GM23338 (cell line): ENCODE measurements at regions not wholly inside any gene's neighbourhood (a gene's known extent, or its start where the extent isn't known, plus 50 kb on each side); places are given as distances from the start of the nearest gene placed in this dataset.
A peak's percentile ranks its signal among the peaks of the same experiment; 100 is the strongest.

ENCODE experiments used
- ATAC-seq: fragments of 200-7000 bp; cut with Tn5 transposase; 3 replicates; pipeline ENCODE4 v1.9.1; 2020
- DNase-seq: peaks from one replicate; pipeline ENCODE4 v3.0.0-alpha.2; 2015; ENCODE audit warnings: low spot score
- H2AFZ ChIP-seq: fragments of 200-600 bp; sonication (generic); 2 replicates; pipeline ENCODE4 v1.8.0; 2016; ENCODE audit warnings: antibody characterized with exemption, mild to moderate bottlenecking, moderate library complexity
- H3F3A ChIP-seq: fragments of 200-600 bp; sonication (generic); replicated peaks from 2 replicates; pipeline ENCODE4 v1.8.0; 2017; ENCODE audit warnings: antibody characterized with exemption, mixed run types, low read depth
- H3K27ac ChIP-seq: fragments of 200-600 bp; sonication (generic); 2 replicates; pipeline ENCODE4 v1.6.1; 2016; ENCODE audit warnings: low read depth
- H3K27me3 ChIP-seq: fragments of 200-600 bp; sonication (generic); 2 replicates; pipeline ENCODE4 v1.8.0; 2016; ENCODE audit warnings: mild to moderate bottlenecking, mixed run types, moderate library complexity; ENCODE audit not compliant: insufficient read depth
- H3K36me3 ChIP-seq: fragments of 200-600 bp; sonication (generic); 2 replicates; pipeline ENCODE4 v1.8.0; 2016; ENCODE audit warnings: mild to moderate bottlenecking; ENCODE audit not compliant: insufficient read depth
- H3K4me1 ChIP-seq: fragments of 200-600 bp; sonication (generic); 2 replicates; pipeline ENCODE4 v1.8.0; 2016; ENCODE audit warnings: mild to moderate bottlenecking, moderate library complexity; ENCODE audit not compliant: insufficient read depth
- H3K4me2 ChIP-seq: fragments of 200-600 bp; sonication (generic); 2 replicates; pipeline ENCODE4 v1.7.1; 2017; ENCODE audit warnings: mixed run types
- H3K4me3 ChIP-seq: fragments of 200-600 bp; sonication (generic); 2 replicates; pipeline ENCODE4 v1.6.1; 2016; ENCODE audit warnings: mixed run types
- H3K79me2 ChIP-seq: fragments of 200-600 bp; sonication (generic); replicated peaks from 2 replicates; pipeline ENCODE4 v1.8.0; 2017; ENCODE audit warnings: mild to moderate bottlenecking; ENCODE audit not compliant: insufficient read depth
- H3K9me2 ChIP-seq: fragments of 200-600 bp; sonication (generic); 2 replicates; pipeline ENCODE4 v1.8.0; 2017; ENCODE audit not compliant: insufficient read depth
- H4K20me1 ChIP-seq: fragments of 200-600 bp; sonication (generic); replicated peaks from 2 replicates; pipeline ENCODE4 v1.8.0; 2017; ENCODE audit warnings: mild to moderate bottlenecking; ENCODE audit not compliant: insufficient read depth
- H3K27ac Mint-ChIP-seq: 2 replicates; pipeline ENCODE4 v1.8.0; 2020; ENCODE audit warnings: inconsistent platforms, mild to moderate bottlenecking, moderate library complexity, mixed read lengths
- H3K27me3 Mint-ChIP-seq: 3 replicates; pipeline ENCODE4 v1.8.0; 2022; ENCODE audit warnings: low read depth, mild to moderate bottlenecking, moderate library complexity, mixed read lengths, inconsistent platforms; ENCODE audit not compliant: insufficient read depth, poor library complexity
- H3K36me3 Mint-ChIP-seq: 3 replicates; pipeline ENCODE4 v1.8.0; 2021; ENCODE audit warnings: low read depth, mild to moderate bottlenecking, inconsistent platforms, moderate library complexity, mixed read lengths
- H3K4me1 Mint-ChIP-seq: 3 replicates; pipeline ENCODE4 v1.8.0; 2020; ENCODE audit warnings: mild to moderate bottlenecking, inconsistent platforms, mixed read lengths
- H3K4me3 Mint-ChIP-seq: 3 replicates; pipeline ENCODE4 v1.8.0; 2021; ENCODE audit warnings: moderate library complexity, mild to moderate bottlenecking, inconsistent platforms, mixed read lengths
- H3K9me3 Mint-ChIP-seq: 3 replicates; pipeline ENCODE4 v1.8.0; 2020; ENCODE audit warnings: moderate library complexity, mild to moderate bottlenecking, inconsistent platforms, mixed read lengths
- ETS1 ChIP-seq: IDR thresholded peaks from 2 replicates; pipeline ENCODE4 v1.6.1; 2016; ENCODE audit warnings: antibody characterized with exemption
- POLR2AphosphoS5 ChIP-seq: IDR thresholded peaks from 2 replicates; pipeline ENCODE4 v1.6.1; 2016; ENCODE audit warnings: antibody characterized with exemption, low read depth
- STAT1 ChIP-seq: IDR thresholded peaks from one replicate; pipeline ENCODE4 v1.6.1; 2016; ENCODE audit warnings: antibody characterized with exemption; ENCODE audit not compliant: unreplicated experiment
- ZNF114 ChIP-seq: fragments of 250-450 bp; sonication (Bioruptor Pico); IDR thresholded peaks from 2 replicates; pipeline ENCODE4 v1.5.0; 2020; ENCODE audit warnings: mild to moderate bottlenecking, moderate library complexity
- ZNF462 ChIP-seq: fragments of 250-450 bp; sonication (Bioruptor Pico); IDR thresholded peaks from 2 replicates; pipeline ENCODE4 v1.5.0; 2020; ENCODE audit warnings: mild to moderate bottlenecking, moderate library complexity
- TF ChIP-seq, protein P1 (sequence below), 2 experiments: fragments of 200-600 bp in 1 of 2; sonication (generic) in 1 of 2; conservative IDR thresholded peaks; 2 replicates each; pipeline versions ENCODE4 v1.5.1 to v1.6.1; 2016 to 2017; ENCODE audit warnings: antibody characterized with exemption in 2 of 2, low read depth in 2 of 2, mild to moderate bottlenecking in 2 of 2, moderate library complexity in 1 of 2

DNA sequence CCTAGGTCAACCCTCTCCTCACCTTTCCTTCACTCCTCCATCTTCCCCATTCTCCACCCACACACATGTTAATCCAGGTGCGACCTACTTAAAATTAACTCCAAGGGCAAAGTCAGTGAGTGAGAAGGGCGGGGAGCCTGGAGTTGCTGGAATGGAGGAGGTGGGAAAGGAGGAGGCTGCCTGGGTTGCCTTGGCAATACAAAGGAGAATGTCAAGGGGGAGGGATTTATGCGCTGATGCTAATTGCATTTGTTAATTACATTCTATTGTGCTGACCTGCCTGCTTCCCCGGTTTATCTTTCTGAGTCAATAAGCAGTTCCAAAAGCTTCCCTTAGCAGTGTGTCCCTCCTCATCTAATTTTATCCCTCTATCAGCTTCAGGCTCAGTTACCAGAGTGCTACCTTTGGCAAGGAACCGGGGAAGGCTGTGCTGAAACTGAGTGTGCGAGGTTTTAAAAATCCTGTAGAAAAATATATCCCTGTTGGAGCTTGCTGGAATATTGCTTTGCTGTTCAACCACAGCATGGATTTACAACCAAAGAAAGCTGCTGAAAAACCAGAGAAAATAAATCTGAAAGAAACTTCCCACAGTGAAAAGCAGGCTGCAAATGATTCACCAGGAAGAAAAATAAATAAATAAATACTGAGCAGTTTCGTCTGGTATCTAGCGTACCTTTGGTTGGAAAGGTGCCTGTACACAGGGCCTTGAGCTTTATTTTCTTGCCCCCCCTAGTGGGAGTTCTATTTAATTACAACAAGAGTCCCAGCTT is 113.2 kb upstream of the DGKB start:
- Histone ChIP-seq H3K4me1 (peaks cover 19% of the 10 kb centered on the region), H3F3A (no peaks in the 10 kb centered on the region), H3K9me2 (0 out of 2 replicates have a peak, but pooled peaks cover 3% of the 10 kb centered on the region), H3K36me3 (no peaks in the 10 kb centered on the region), H3K4me2 (peak overlapping the region; percentile 69), H4K20me1 (no peaks in the 10 kb centered on the region), H3K4me3 (peak overlapping the region; percentile 42), H3K27me3 (no peaks in the 10 kb centered on the region), H3K79me2 (no peaks in the 10 kb centered on the region), H2AFZ (no peak overlapping the region), H3K27ac (peak overlapping the region; percentile 91)
- H3K36me3 Mint-ChIP-seq = peaks cover 17% of the 10 kb centered on the region; the same call in 2 of the 3 replicates
- no peaks in the 10 kb centered on the region; the same call in 2 of the 3 replicates for H3K9me3 Mint-ChIP-seq
- H3K4me1 Mint-ChIP-seq = peaks cover 33% of the 10 kb centered on the region
- DNase-seq (peak; percentile 91), ATAC-seq (peak; percentile 94)
- no peaks in the 10 kb centered on the region for H3K27me3 Mint-ChIP-seq
- H3K27ac Mint-ChIP-seq = peak overlapping the region; percentile 92
- peak overlapping the region; percentile 67 for H3K4me3 Mint-ChIP-seq
- TF ChIP-seq STAT1 (no peak), POLR2AphosphoS5 (0 out of 2 replicates have a peak, but pooled peaks have one; percentile 42), ETS1 (no peak)
- TF ChIP-seq, protein P1, sequence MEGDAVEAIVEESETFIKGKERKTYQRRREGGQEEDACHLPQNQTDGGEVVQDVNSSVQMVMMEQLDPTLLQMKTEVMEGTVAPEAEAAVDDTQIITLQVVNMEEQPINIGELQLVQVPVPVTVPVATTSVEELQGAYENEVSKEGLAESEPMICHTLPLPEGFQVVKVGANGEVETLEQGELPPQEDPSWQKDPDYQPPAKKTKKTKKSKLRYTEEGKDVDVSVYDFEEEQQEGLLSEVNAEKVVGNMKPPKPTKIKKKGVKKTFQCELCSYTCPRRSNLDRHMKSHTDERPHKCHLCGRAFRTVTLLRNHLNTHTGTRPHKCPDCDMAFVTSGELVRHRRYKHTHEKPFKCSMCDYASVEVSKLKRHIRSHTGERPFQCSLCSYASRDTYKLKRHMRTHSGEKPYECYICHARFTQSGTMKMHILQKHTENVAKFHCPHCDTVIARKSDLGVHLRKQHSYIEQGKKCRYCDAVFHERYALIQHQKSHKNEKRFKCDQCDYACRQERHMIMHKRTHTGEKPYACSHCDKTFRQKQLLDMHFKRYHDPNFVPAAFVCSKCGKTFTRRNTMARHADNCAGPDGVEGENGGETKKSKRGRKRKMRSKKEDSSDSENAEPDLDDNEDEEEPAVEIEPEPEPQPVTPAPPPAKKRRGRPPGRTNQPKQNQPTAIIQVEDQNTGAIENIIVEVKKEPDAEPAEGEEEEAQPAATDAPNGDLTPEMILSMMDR (conservative IDR thresholded peaks at IDR 0.05; ENCODE audit: low read depth in 2 of 2) = peak; percentile 66 to 78

DNA sequence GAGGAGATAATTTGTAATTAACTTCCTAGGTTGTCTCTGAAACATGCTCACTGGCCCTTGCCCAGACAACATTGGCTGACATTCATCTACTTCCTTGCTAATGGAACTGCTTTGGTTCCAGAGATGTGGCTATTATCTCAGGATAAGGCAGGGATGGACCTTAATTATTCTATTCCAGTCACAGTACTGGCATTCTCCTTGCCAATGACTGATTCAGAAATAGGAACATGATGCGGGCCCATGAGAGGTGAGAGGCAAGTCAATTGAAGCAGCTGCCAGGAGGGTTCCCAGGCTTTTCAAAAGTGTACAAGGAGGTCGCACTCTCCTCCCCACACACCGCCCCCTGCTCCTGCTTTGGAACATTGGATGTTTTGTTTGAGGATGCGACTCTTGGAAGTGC is 109.6 kb upstream of the DGKB start:
- ATAC-seq (no peak), DNase-seq (no peak)
- Mint-ChIP-seq H3K9me3 (no peaks in the 10 kb centered on the region), H3K27ac (no peak overlapping the region; the same call in 1 of the 2 replicates), H3K4me3 (no peak overlapping the region), H3K36me3 (peaks cover 5% of the 10 kb centered on the region; the same call in 2 of the 3 replicates), H3K4me1 (peaks cover 31% of the 10 kb centered on the region), H3K27me3 (no peaks in the 10 kb centered on the region)
- TF ChIP-seq ZNF114 (CRISPR knock-in tag) = no peak
- H3K4me1 ChIP-seq = peaks cover 17% of the 10 kb centered on the region
- H2AFZ ChIP-seq = peak overlapping the region; percentile 63; the same call in 1 of the 2 replicates
- H3K4me3 ChIP-seq = no peak overlapping the region
- H4K20me1 ChIP-seq = no peaks in the 10 kb centered on the region
- no peaks in the 10 kb centered on the region for H3F3A ChIP-seq
- H3K9me2 ChIP-seq = 0 out of 2 replicates have a peak, but pooled peaks cover 3% of the 10 kb centered on the region
- H3K27me3 ChIP-seq = no peaks in the 10 kb centered on the region
- H3K4me2 ChIP-seq = no peak overlapping the region
- H3K36me3 ChIP-seq = no peaks in the 10 kb centered on the region
- no peaks in the 10 kb centered on the region for H3K79me2 ChIP-seq
- no peak overlapping the region for H3K27ac ChIP-seq

DNA sequence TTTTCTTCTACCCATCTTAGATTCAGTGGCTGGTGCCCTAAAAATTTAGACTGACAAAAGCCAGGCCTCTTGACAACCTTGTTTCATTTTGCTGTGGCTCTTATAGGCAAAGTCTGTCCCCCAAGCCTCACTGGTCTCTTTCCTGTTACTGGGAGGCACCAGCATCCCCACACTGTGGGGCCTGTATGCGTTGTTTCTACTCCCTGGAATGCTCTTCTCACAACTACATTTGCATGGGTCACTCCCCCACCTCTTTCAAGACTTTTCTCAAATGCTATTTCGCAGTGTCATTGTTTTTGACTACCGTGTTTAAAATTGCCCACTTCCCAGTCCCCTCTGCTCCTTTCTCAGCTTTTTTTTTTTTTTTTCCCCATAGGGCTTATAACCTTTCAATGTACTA is 108.7 kb upstream of the DGKB start:
- Histone ChIP-seq H2AFZ (peak overlapping the region; percentile 63; the same call in 1 of the 2 replicates), H3K27me3 (no peaks in the 10 kb centered on the region), H3K4me1 (peaks cover 9% of the 10 kb centered on the region), H3F3A (no peaks in the 10 kb centered on the region), H3K27ac (peak overlapping the region; percentile 58; the same call in 1 of the 2 replicates), H3K36me3 (no peaks in the 10 kb centered on the region), H3K9me2 (0 out of 2 replicates have a peak, but pooled peaks cover 3% of the 10 kb centered on the region), H3K4me2 (no peak overlapping the region; the same call in 1 of the 2 replicates), H4K20me1 (no peaks in the 10 kb centered on the region), H3K4me3 (no peak overlapping the region), H3K79me2 (no peaks in the 10 kb centered on the region)
- DNase-seq (peak; percentile 71), ATAC-seq (peak; percentile 56)
- no peaks in the 10 kb centered on the region for H3K9me3 Mint-ChIP-seq
- peaks cover 23% of the 10 kb centered on the region for H3K4me1 Mint-ChIP-seq
- H3K36me3 Mint-ChIP-seq = peaks cover 2% of the 10 kb centered on the region; the same call in 2 of the 3 replicates
- no peaks in the 10 kb centered on the region for H3K27me3 Mint-ChIP-seq
- H3K4me3 Mint-ChIP-seq = no peak overlapping the region
- H3K27ac Mint-ChIP-seq = peak overlapping the region; percentile 92
- 0 out of 2 replicates have a peak, but pooled peaks have one; percentile 51 for TF ChIP-seq ZNF462
